HG03103 (cell line): ENCODE measurements at regions not wholly inside any gene's neighbourhood (a gene's known extent, or its start where the extent isn't known, plus 50 kb on each side); places are given as distances from the start of the nearest gene placed in this dataset.
"Not testable (repeated sequence)": the region's sequence is repeated elsewhere in the genome, so short reads cannot be mapped to it uniquely, and the experiment has no call there.

Experiments
- ATAC-seq: cut with Tn5 transposase; IDR thresholded peaks from one replicate; pipeline ENCODE4 v1.9.1; 2021; ENCODE audit warnings: low read depth; ENCODE audit not compliant: unreplicated experiment

GRCh38 chr4:107470173-107470572 is 249.9 kb downstream of the PAPSS1 start:
- ATAC-seq, result no peak

GRCh38 chr4:107468812-107469211 is 251.2 kb downstream of the PAPSS1 start:
- ATAC-seq, result peak; percentile 81

GRCh38 chr4:107468156-107468555 is 251.9 kb downstream of the PAPSS1 start:
- ATAC-seq, result no peak

- no peak for ATAC-seq
Observed at GRCh38 chr4:107467461-107467860, 252.6 kb downstream of the PAPSS1 start.

- ATAC-seq, result no peak
Observed at GRCh38 chr4:107458194-107458593, 261.8 kb downstream of the PAPSS1 start.

GRCh38 chr4:107453987-107454386 is 266.0 kb downstream of the PAPSS1 start:
- ATAC-seq, result no peak

- ATAC-seq, result no peak
Observed at GRCh38 chr4:107452717-107453630, 267.1 kb downstream of the PAPSS1 start.

- no peak for ATAC-seq
Observed at GRCh38 chr4:107449611-107450369, 270.2 kb downstream of the PAPSS1 start.

GRCh38 chr4:107442538-107443111 is 277.4 kb downstream of the PAPSS1 start:
- ATAC-seq, result no peak

- ATAC-seq, result no peak
Observed at GRCh38 chr4:107439401-107439800, 280.6 kb downstream of the PAPSS1 start.

- not testable (repeated sequence) for ATAC-seq
Observed at GRCh38 chr4:107436471-107436870, 283.6 kb downstream of the PAPSS1 start.

GRCh38 chr4:107432451-107432850 is 287.6 kb downstream of the PAPSS1 start:
- no peak for ATAC-seq

- no peak for ATAC-seq
Observed at GRCh38 chr4:107423677-107424405, 296.2 kb downstream of the PAPSS1 start.

- ATAC-seq, result not testable (repeated sequence)
Observed at GRCh38 chr4:107419536-107419935, 300.5 kb downstream of the PAPSS1 start.

- ATAC-seq, result no peak
Observed at GRCh38 chr4:107419052-107419451, 301.0 kb downstream of the PAPSS1 start.

GRCh38 chr4:107415490-107415889 is 304.5 kb downstream of the PAPSS1 start:
- not testable (repeated sequence) for ATAC-seq

GRCh38 chr4:107409872-107410271 is 310.2 kb downstream of the PAPSS1 start:
- ATAC-seq, result not testable (repeated sequence)

- ATAC-seq, result no peak
Observed at GRCh38 chr4:107408968-107409367, 311.1 kb downstream of the PAPSS1 start.

GRCh38 chr4:107404591-107405300 is 315.3 kb downstream of the PAPSS1 start:
- no peak for ATAC-seq

- no peak for ATAC-seq
Observed at GRCh38 chr4:107402291-107402690, 317.7 kb downstream of the PAPSS1 start.
